Adrenal gland (tissue), 5 donors: ENCODE measurements at regions not wholly inside any gene's neighbourhood (a gene's known extent, or its start where the extent isn't known, plus 50 kb on each side); places are given as distances from the start of the nearest gene placed in this dataset.

Experiments used
- POLR2A ChIP-seq, 2 donors: fragments of 450-650 bp; IDR thresholded peaks; one replicate each; pipeline ENCODE4 v1.6.1; 2017; ENCODE audit warnings: antibody characterized with exemption in 2 of 2, mild to moderate bottlenecking in 2 of 2, moderate library complexity in 1 of 2
- TF ChIP-seq, protein P1 (sequence below), 6 experiments: fragments of 450-650 bp in 4 of 6; fragments of 200-600 bp in 2 of 6; sonication (generic) in 1 of 6; IDR thresholded peaks; 1 replicate in 5 of 6; 2 replicates in 1 of 6; pipeline versions ENCODE4 v1.5.1 to v1.8.0; 2016 to 2021; ENCODE audit warnings: antibody characterized with exemption in 6 of 6, mild to moderate bottlenecking in 2 of 6, moderate library complexity in 1 of 6
- donor health status: DM: no; HTN: no; CAD: no.

DNA sequence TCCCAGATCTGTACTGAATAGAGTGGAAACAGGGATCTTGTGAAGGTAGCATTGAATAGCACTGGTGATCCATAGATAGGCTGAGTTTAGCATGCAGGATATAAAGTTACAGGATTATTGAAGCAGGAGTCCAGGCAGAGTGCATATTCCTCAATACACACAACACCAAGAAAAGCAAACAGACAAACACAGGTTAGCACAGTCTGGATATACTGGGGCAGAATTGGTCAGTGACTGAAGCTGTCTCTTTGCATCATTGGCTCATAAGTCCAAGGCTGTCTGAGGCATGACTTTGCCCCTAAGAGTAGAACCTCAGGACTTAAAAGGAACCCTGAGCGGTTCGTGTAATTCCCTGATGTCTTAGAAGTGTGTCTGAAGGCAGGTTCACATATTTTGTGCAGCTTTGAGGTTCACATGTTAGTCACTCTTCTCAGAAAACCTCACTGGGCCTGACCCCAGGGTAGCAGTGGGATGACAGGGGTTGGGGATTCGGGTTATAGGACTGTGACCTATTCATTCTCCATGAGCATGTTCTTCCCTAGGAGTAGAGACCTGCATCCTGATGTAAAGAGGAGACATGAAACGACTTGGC is 134.6 kb downstream of the AASDH start:
- TF ChIP-seq, protein P1, sequence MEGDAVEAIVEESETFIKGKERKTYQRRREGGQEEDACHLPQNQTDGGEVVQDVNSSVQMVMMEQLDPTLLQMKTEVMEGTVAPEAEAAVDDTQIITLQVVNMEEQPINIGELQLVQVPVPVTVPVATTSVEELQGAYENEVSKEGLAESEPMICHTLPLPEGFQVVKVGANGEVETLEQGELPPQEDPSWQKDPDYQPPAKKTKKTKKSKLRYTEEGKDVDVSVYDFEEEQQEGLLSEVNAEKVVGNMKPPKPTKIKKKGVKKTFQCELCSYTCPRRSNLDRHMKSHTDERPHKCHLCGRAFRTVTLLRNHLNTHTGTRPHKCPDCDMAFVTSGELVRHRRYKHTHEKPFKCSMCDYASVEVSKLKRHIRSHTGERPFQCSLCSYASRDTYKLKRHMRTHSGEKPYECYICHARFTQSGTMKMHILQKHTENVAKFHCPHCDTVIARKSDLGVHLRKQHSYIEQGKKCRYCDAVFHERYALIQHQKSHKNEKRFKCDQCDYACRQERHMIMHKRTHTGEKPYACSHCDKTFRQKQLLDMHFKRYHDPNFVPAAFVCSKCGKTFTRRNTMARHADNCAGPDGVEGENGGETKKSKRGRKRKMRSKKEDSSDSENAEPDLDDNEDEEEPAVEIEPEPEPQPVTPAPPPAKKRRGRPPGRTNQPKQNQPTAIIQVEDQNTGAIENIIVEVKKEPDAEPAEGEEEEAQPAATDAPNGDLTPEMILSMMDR (IDR thresholded peaks at IDR 0.05): no peak
- TF ChIP-seq POLR2A (IDR thresholded peaks at IDR 0.05): no peak
